ENCODE measurements at regions not wholly inside any gene's neighbourhood (a gene's known extent, or its start where the extent isn't known, plus 50 kb on each side); places are given as distances from the start of the nearest gene placed in this dataset.

DNA sequence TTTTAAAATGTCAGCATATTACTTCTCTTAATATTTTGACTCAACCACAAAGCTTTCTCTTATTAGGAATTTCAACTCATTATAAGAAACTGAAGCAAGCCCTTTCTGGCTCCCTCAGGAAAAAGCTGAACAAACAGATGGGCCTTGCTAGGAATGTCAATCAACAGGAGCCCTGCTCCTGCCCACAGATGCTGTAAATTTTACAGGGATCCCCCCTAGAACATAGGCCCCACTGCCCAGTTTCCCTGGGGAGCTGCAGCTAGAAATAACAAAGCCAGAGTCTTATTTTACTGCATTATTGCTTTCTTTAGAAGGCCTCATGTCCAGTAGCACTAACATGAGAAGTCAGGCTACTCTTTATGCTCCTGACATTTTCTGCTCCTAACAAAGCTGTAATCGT, 103.8 kb downstream of the PCSK1 start:
- Histone ChIP-seq H3K4me1 (ENCODE audit: control insufficient read depth in 1 of 2, insufficient read depth in 2 of 2, low read length in 2 of 2) (peaks cover 16% of the 10 kb centered on the region in 2 donors), H4K20me1 (ENCODE audit: insufficient read depth, low read length) (no peaks in the 10 kb centered on the region), H3K79me2 (ENCODE audit: insufficient read depth, low read length) (no peaks in the 10 kb centered on the region), H3K27ac (ENCODE audit: low read depth in 1 of 2, low read length in 2 of 2) (no peak overlapping the region), H3K36me3 (replicated peaks in 1 of 2; ENCODE audit: control insufficient read depth in 1 of 2, insufficient read depth in 2 of 2, low read length in 2 of 2) (no peaks in the 10 kb centered on the region), H3K4me3 (replicated peaks in 1 of 3; ENCODE audit: low read depth in 2 of 3, low read length in 3 of 3) (no peak overlapping the region), H3K27me3 (ENCODE audit: control insufficient read depth in 2 of 2, insufficient read depth in 2 of 2, low read length in 2 of 2) (no peaks in the 10 kb centered on the region), H3K4me2 (replicated peaks; ENCODE audit: extremely low read depth, low read length, poor library complexity, severe bottlenecking) (no peak overlapping the region), H2AFZ (ENCODE audit: insufficient read depth, low read depth, low read length, poor library complexity, severe bottlenecking) (no peak overlapping the region), H3K9ac (ENCODE audit: insufficient read depth, low read length, poor library complexity, severe bottlenecking) (no peak overlapping the region), H3K9me3 (replicated peaks in 1 of 2; ENCODE audit: control insufficient read depth in 1 of 2, insufficient read depth in 1 of 2, low read length in 2 of 2) (no peaks in the 10 kb centered on the region)
- WGBS (ENCODE audit: insufficient coverage), result no CpG with 5 or more reads among the region's 1 CpG
- Mint-ChIP-seq H3K4me1 (peaks cover 19% of the 10 kb centered on the region), H3K27me3 (ENCODE audit: low read depth in 3 of 3) (peaks cover 0 to 3% (median 2%) of the 10 kb centered on the region in 3 donors), H3K27ac (no peak overlapping the region), H3K36me3 (no peaks in the 10 kb centered on the region), H3K4me3 (no peak overlapping the region), H3K9me3 (peaks cover 0 to 6% (median 0%) of the 10 kb centered on the region in 7 donors)
- no peak for DNase-seq
- TF ChIP-seq, protein P1, sequence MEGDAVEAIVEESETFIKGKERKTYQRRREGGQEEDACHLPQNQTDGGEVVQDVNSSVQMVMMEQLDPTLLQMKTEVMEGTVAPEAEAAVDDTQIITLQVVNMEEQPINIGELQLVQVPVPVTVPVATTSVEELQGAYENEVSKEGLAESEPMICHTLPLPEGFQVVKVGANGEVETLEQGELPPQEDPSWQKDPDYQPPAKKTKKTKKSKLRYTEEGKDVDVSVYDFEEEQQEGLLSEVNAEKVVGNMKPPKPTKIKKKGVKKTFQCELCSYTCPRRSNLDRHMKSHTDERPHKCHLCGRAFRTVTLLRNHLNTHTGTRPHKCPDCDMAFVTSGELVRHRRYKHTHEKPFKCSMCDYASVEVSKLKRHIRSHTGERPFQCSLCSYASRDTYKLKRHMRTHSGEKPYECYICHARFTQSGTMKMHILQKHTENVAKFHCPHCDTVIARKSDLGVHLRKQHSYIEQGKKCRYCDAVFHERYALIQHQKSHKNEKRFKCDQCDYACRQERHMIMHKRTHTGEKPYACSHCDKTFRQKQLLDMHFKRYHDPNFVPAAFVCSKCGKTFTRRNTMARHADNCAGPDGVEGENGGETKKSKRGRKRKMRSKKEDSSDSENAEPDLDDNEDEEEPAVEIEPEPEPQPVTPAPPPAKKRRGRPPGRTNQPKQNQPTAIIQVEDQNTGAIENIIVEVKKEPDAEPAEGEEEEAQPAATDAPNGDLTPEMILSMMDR (IDR thresholded peaks at IDR 0.05), result no peak
- intact Hi-C loops (cut with micrococcal nuclease), result no loop called here

DNA sequence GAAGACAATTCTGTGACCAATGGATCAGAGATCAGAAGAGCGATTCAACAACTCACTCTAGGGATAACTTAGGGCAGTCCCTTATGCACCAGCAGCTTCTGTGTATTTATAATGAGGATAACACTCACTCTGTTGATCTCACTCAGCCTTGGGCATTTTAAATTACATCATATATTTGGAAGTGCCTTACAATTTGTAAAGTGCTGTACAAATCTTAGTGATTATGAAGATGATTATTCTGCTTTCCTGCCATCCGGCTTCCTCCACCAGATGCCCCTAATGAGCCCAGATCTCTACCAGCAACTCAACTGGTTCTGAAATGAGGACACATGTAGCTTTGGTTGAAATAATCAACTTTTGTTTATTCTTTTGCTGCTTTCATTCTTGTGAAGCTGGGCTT, 105.3 kb downstream of the PCSK1 start:
- Histone ChIP-seq H3K79me2 (ENCODE audit: insufficient read depth, low read length) (no peaks in the 10 kb centered on the region), H3K4me2 (replicated peaks; ENCODE audit: extremely low read depth, low read length, poor library complexity, severe bottlenecking) (no peak overlapping the region), H3K4me1 (ENCODE audit: control insufficient read depth in 1 of 2, insufficient read depth in 2 of 2, low read length in 2 of 2) (peaks cover 16% of the 10 kb centered on the region in 2 donors), H3K27me3 (ENCODE audit: control insufficient read depth in 2 of 2, insufficient read depth in 2 of 2, low read length in 2 of 2) (no peaks in the 10 kb centered on the region), H3K9ac (ENCODE audit: insufficient read depth, low read length, poor library complexity, severe bottlenecking) (no peak overlapping the region), H3K4me3 (replicated peaks in 1 of 3; ENCODE audit: low read depth in 2 of 3, low read length in 3 of 3) (no peak overlapping the region), H4K20me1 (ENCODE audit: insufficient read depth, low read length) (no peaks in the 10 kb centered on the region), H3K9me3 (replicated peaks in 1 of 2; ENCODE audit: control insufficient read depth in 1 of 2, insufficient read depth in 1 of 2, low read length in 2 of 2) (no peaks in the 10 kb centered on the region), H3K36me3 (replicated peaks in 1 of 2; ENCODE audit: control insufficient read depth in 1 of 2, insufficient read depth in 2 of 2, low read length in 2 of 2) (no peaks in the 10 kb centered on the region), H3K27ac (ENCODE audit: low read depth in 1 of 2, low read length in 2 of 2) (no peak overlapping the region), H2AFZ (ENCODE audit: insufficient read depth, low read depth, low read length, poor library complexity, severe bottlenecking) (no peak overlapping the region)
- no peak for DNase-seq
- TF ChIP-seq, protein P1 (IDR thresholded peaks at IDR 0.05), result no peak
- H3K27me3 Mint-ChIP-seq (ENCODE audit: low read depth in 3 of 3), result peaks cover 0 to 2% (median 2%) of the 10 kb centered on the region in 3 donors
- WGBS (ENCODE audit: insufficient coverage), result no CpG with 5 or more reads among the region's 2 CpGs
- no peak overlapping the region for H3K4me3 Mint-ChIP-seq
- H3K27ac Mint-ChIP-seq, result no peak overlapping the region
- H3K36me3 Mint-ChIP-seq, result no peaks in the 10 kb centered on the region
- H3K4me1 Mint-ChIP-seq, result peaks cover 15% of the 10 kb centered on the region
- peaks cover 0 to 6% (median 0%) of the 10 kb centered on the region in 7 donors for H3K9me3 Mint-ChIP-seq
- intact Hi-C loops (cut with micrococcal nuclease), result no loop called here
